ENCODE measurements at regions not wholly inside any gene's neighbourhood (a gene's known extent, or its start where the extent isn't known, plus 50 kb on each side); places are given as distances from the start of the nearest gene placed in this dataset.

- in situ Hi-C loops (cut with HindIII; ENCODE audit: low pct_unique_long_range_greater_than_20kb, low sequenced_read_pairs): no loop called here
- DNase-seq (ENCODE audit: low read depth): no peak
Measured at GRCh38 chr18:37997695-37998094, 432.1 kb upstream of the CELF4 start.

GRCh38 chr18:37987901-37988300 lies 422.3 kb upstream of the CELF4 start:
- DNase-seq (ENCODE audit: low read depth): no peak
- in situ Hi-C loops (cut with HindIII; ENCODE audit: low pct_unique_long_range_greater_than_20kb, low sequenced_read_pairs): no loop called here

- DNase-seq (ENCODE audit: low read depth): no peak
- in situ Hi-C loops (cut with HindIII; ENCODE audit: low pct_unique_long_range_greater_than_20kb, low sequenced_read_pairs): no loop called here
Measured at GRCh38 chr18:37986665-37987064, 421.1 kb upstream of the CELF4 start.

GRCh38 chr18:37985126-37985525 lies 419.5 kb upstream of the CELF4 start:
- no peak for DNase-seq (ENCODE audit: low read depth)
- in situ Hi-C loops (cut with HindIII; ENCODE audit: low pct_unique_long_range_greater_than_20kb, low sequenced_read_pairs): no loop called here

GRCh38 chr18:37980556-37980955 lies 415.0 kb upstream of the CELF4 start:
- in situ Hi-C loops (cut with HindIII; ENCODE audit: low pct_unique_long_range_greater_than_20kb, low sequenced_read_pairs): no loop called here
- DNase-seq (ENCODE audit: low read depth): no peak

GRCh38 chr18:37975446-37975845 lies 409.8 kb upstream of the CELF4 start:
- no peak for DNase-seq (ENCODE audit: low read depth)
- in situ Hi-C loops (cut with HindIII; ENCODE audit: low pct_unique_long_range_greater_than_20kb, low sequenced_read_pairs): no loop called here

- in situ Hi-C loops (cut with HindIII; ENCODE audit: low pct_unique_long_range_greater_than_20kb, low sequenced_read_pairs): no loop called here
- DNase-seq (ENCODE audit: low read depth): no peak
Measured at GRCh38 chr18:37967261-37967660, 401.7 kb upstream of the CELF4 start.

- in situ Hi-C loops (cut with HindIII; ENCODE audit: low pct_unique_long_range_greater_than_20kb, low sequenced_read_pairs): no loop called here
- no peak for DNase-seq (ENCODE audit: low read depth)
Measured at GRCh38 chr18:37965572-37965970, 400.0 kb upstream of the CELF4 start.

- no peak for DNase-seq (ENCODE audit: low read depth)
Measured at GRCh38 chr18:37964885-37965571, 399.4 kb upstream of the CELF4 start.

GRCh38 chr18:37963837-37964236 lies 398.2 kb upstream of the CELF4 start:
- DNase-seq (ENCODE audit: low read depth): no peak
- in situ Hi-C loops (cut with HindIII; ENCODE audit: low pct_unique_long_range_greater_than_20kb, low sequenced_read_pairs): no loop called here

More at GRCh38 chr18:37964885-37965571, 399.4 kb upstream of the CELF4 start:
- in situ Hi-C loops (cut with HindIII; ENCODE audit: low pct_unique_long_range_greater_than_20kb, low sequenced_read_pairs): no loop called here

GRCh38 chr18:37962316-37962966 lies 396.8 kb upstream of the CELF4 start:
- in situ Hi-C loops (cut with HindIII; ENCODE audit: low pct_unique_long_range_greater_than_20kb, low sequenced_read_pairs): no loop called here
- no peak for DNase-seq (ENCODE audit: low read depth)

GRCh38 chr18:37958499-37958898 lies 392.9 kb upstream of the CELF4 start:
- in situ Hi-C loops (cut with HindIII; ENCODE audit: low pct_unique_long_range_greater_than_20kb, low sequenced_read_pairs): no loop called here
- no peak for DNase-seq (ENCODE audit: low read depth)

GRCh38 chr18:37956902-37957301 lies 391.3 kb upstream of the CELF4 start:
- in situ Hi-C loops (cut with HindIII; ENCODE audit: low pct_unique_long_range_greater_than_20kb, low sequenced_read_pairs): no loop called here
- no peak for DNase-seq (ENCODE audit: low read depth)

- no peak for DNase-seq (ENCODE audit: low read depth)
- in situ Hi-C loops (cut with HindIII; ENCODE audit: low pct_unique_long_range_greater_than_20kb, low sequenced_read_pairs): no loop called here
Measured at GRCh38 chr18:37956020-37956419, 390.4 kb upstream of the CELF4 start.

GRCh38 chr18:37955201-37955600 lies 389.6 kb upstream of the CELF4 start:
- no peak for DNase-seq (ENCODE audit: low read depth)
- in situ Hi-C loops (cut with HindIII; ENCODE audit: low pct_unique_long_range_greater_than_20kb, low sequenced_read_pairs): no loop called here

- in situ Hi-C loops (cut with HindIII; ENCODE audit: low pct_unique_long_range_greater_than_20kb, low sequenced_read_pairs): no loop called here
- no peak for DNase-seq (ENCODE audit: low read depth)
Measured at GRCh38 chr18:37953876-37954275, 388.3 kb upstream of the CELF4 start.

- in situ Hi-C loops (cut with HindIII; ENCODE audit: low pct_unique_long_range_greater_than_20kb, low sequenced_read_pairs): no loop called here
- no peak for DNase-seq (ENCODE audit: low read depth)
Measured at GRCh38 chr18:37948471-37948870, 382.9 kb upstream of the CELF4 start.

GRCh38 chr18:37946324-37946723 lies 380.7 kb upstream of the CELF4 start:
- in situ Hi-C loops (cut with HindIII; ENCODE audit: low pct_unique_long_range_greater_than_20kb, low sequenced_read_pairs): no loop called here
- no peak for DNase-seq (ENCODE audit: low read depth)

- DNase-seq (ENCODE audit: low read depth): no peak
- in situ Hi-C loops (cut with HindIII; ENCODE audit: low pct_unique_long_range_greater_than_20kb, low sequenced_read_pairs): no loop called here
Measured at GRCh38 chr18:37944700-37945270, 379.2 kb upstream of the CELF4 start.

GRCh38 chr18:37937287-37937686 lies 371.7 kb upstream of the CELF4 start:
- in situ Hi-C loops (cut with HindIII; ENCODE audit: low pct_unique_long_range_greater_than_20kb, low sequenced_read_pairs): no loop called here
- DNase-seq (ENCODE audit: low read depth): no peak

All from Caki2 (cell line).